Tibial nerve (tissue), 4 donors: ENCODE measurements at regions not wholly inside any gene's neighbourhood (a gene's known extent, or its start where the extent isn't known, plus 50 kb on each side); places are given as distances from the start of the nearest gene placed in this dataset.

ENCODE experiments used
- DNase-seq, 2 donors: peaks; one replicate each; pipeline ENCODE4 v3.0.0-alpha.2; 2019; ENCODE audit warnings: low spot score in 2 of 2
- H3K27ac ChIP-seq, 4 donors: fragments of 200-600 bp; sonication (generic) in 3 of 4; one replicate each; pipeline ENCODE4 v1.5.1; 2017 to 2019; ENCODE audit warnings: mild to moderate bottlenecking in 1 of 4
- H3K27me3 ChIP-seq, 2 donors: fragments of 200-600 bp; sonication (generic) in 1 of 2; one replicate each; pipeline versions ENCODE4 v1.5.1 to v1.6.0; 2017 to 2019
- H3K36me3 ChIP-seq, 3 donors: fragments of 200-600 bp; sonication (generic); one replicate each; pipeline ENCODE4 v1.5.1; 2018 to 2019
- H3K4me1 ChIP-seq, 4 donors: fragments of 200-600 bp; sonication (generic) in 3 of 4; one replicate each; pipeline ENCODE4 v1.5.1; 2017 to 2019
- H3K4me3 ChIP-seq, 4 donors: fragments of 200-600 bp; sonication (generic) in 3 of 4; one replicate each; pipeline ENCODE4 v1.5.1; 2017 to 2019; ENCODE audit warnings: mild to moderate bottlenecking in 1 of 4, moderate library complexity in 1 of 4
- H3K9me3 ChIP-seq, 4 donors: fragments of 200-600 bp; sonication (generic) in 3 of 4; one replicate each; pipeline ENCODE4 v1.5.1; 2017 to 2019
- EP300 ChIP-seq, 2 donors: sonication (generic); formaldehyde crosslinking; IDR thresholded peaks; one replicate each; pipeline ENCODE4 v1.6.1; 2017; ENCODE audit warnings: antibody characterized with exemption in 2 of 2, mild to moderate bottlenecking in 1 of 2
- POLR2A ChIP-seq, 2 donors: fragments of 450-650 bp; IDR thresholded peaks; one replicate each; pipeline ENCODE4 v1.6.1; 2017; ENCODE audit warnings: antibody characterized with exemption in 2 of 2, mild to moderate bottlenecking in 2 of 2, moderate library complexity in 2 of 2
- WGBS, 2 donors: methylation state at CpG; one replicate each; pipeline ENCODE4 v1.1.5; 2018; 5-methylcytosine and 5-hydroxymethylcytosine counted together
- TF ChIP-seq, protein P1 (sequence below), 5 experiments: fragments of 200-600 bp in 3 of 5; fragments of 450-650 bp in 2 of 5; sonication (generic) in 3 of 5; IDR thresholded peaks; one replicate each; pipeline ENCODE4 v1.5.1; 2016 to 2019; ENCODE audit warnings: antibody characterized with exemption in 5 of 5, mild to moderate bottlenecking in 3 of 5, moderate library complexity in 2 of 5

DNA sequence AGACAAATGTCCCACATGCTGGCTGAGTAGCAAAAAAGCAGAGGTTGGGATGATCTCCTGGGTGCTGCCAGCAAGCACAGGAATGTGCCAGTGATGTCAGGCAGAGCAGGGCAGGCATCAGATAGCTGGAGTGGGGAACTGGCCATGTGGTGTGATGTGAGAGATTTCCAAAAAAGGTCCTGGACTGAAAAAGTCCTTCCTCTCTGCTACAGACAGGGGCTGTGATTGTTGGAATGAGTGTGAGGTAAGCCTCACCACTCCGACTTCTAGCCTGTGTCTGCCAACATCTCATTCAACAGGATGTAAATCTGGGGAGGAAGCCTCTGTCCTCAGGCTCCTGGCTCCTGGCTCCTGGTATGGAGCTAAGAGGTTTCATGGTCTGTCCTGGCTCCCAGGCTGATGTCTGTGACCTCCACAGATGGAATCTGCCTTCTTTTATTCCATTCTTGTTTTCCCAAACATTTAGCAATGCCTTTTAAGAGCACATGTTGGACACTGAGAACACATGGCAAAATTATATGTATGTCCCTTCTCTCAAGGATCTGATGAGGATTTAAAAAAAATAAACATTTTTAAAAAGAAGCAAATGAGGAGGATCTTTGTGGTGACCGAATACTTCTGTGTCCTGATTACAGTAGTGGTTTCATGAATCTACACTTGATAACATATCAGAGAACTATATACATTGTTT is 50.1 kb upstream of the STK38L start:
- no peak for DNase-seq
- H3K4me1 ChIP-seq: peaks cover 0 to 44% (median 12%) of the 10 kb centered on the region in 4 donors
- H3K27me3 ChIP-seq: no peaks in the 10 kb centered on the region
- TF ChIP-seq, protein P1, sequence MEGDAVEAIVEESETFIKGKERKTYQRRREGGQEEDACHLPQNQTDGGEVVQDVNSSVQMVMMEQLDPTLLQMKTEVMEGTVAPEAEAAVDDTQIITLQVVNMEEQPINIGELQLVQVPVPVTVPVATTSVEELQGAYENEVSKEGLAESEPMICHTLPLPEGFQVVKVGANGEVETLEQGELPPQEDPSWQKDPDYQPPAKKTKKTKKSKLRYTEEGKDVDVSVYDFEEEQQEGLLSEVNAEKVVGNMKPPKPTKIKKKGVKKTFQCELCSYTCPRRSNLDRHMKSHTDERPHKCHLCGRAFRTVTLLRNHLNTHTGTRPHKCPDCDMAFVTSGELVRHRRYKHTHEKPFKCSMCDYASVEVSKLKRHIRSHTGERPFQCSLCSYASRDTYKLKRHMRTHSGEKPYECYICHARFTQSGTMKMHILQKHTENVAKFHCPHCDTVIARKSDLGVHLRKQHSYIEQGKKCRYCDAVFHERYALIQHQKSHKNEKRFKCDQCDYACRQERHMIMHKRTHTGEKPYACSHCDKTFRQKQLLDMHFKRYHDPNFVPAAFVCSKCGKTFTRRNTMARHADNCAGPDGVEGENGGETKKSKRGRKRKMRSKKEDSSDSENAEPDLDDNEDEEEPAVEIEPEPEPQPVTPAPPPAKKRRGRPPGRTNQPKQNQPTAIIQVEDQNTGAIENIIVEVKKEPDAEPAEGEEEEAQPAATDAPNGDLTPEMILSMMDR (IDR thresholded peaks at IDR 0.05): no peak
- no peak for TF ChIP-seq EP300 (IDR thresholded peaks at IDR 0.05)
- TF ChIP-seq POLR2A (IDR thresholded peaks at IDR 0.05): no peak
- no peak overlapping the region for H3K4me3 ChIP-seq
- no peaks in the 10 kb centered on the region for H3K9me3 ChIP-seq
- no peaks in the 10 kb centered on the region for H3K36me3 ChIP-seq
- 54 to 63% methylated on average over 2 of the region's 2 CpGs for WGBS, 2 donors
- peak overlapping the region in 2 of 4 donors; percentile 37 to 65 for H3K27ac ChIP-seq
